ENCODE measurements at regions not wholly inside any gene's neighbourhood (a gene's known extent, or its start where the extent isn't known, plus 50 kb on each side); places are given as distances from the start of the nearest gene placed in this dataset.

DNA sequence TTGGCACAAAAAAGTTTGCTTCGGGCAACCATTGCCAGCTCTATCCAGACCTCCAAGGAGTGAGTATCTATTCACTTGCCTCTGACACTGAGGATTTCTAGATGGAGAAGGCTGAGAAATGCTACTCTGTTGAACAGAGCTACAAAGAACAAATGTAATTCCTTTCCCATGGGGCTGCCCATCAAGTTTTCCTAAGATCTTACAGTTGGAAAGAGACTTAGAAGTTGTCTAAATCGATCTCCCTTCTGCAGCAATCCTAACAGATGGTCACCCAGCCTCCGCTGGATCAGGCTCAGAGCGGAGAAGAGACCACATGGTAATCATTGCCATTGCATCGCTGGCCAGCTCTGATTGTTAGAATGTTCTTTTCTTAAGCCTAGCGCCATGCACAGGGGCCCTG is 110.1 kb upstream of the BCL2L14 start:
- Histone ChIP-seq H3K27ac (ENCODE audit: low read depth, low read length, poor library complexity, severe bottlenecking) (no peak overlapping the region), H3K4me3 (ENCODE audit: low read depth, low read length, poor library complexity, severe bottlenecking) (no peak overlapping the region), H3K9me2 (ENCODE audit: insufficient read depth, low read length) (no peaks in the 10 kb centered on the region), H4K20me1 (ENCODE audit: insufficient read depth, low read length) (no peaks in the 10 kb centered on the region), H3K79me2 (ENCODE audit: insufficient read depth, low read depth, low read length) (no peaks in the 10 kb centered on the region), H3K9me3 (ENCODE audit: low read length) (no peaks in the 10 kb centered on the region), H3K36me3 (ENCODE audit: insufficient read depth, low read length) (no peaks in the 10 kb centered on the region), H2AFZ (ENCODE audit: low read length) (no peak overlapping the region), H3K4me2 (ENCODE audit: low read length) (no peak overlapping the region), H3K4me1 (ENCODE audit: insufficient read depth, low read length, poor library complexity, severe bottlenecking) (no peaks in the 10 kb centered on the region)
- CTCF ChIA-PET (ENCODE audit: unreplicated experiment) = no interaction called here
- intact Hi-C loops (cut with micrococcal nuclease; ENCODE audit: unreplicated experiment) = no loop called here
- no peak for DNase-seq (ENCODE audit: low spot score)
- POLR2A ChIA-PET = interaction anchor here (0.7 kb wide), 1 partner anchor 208 kb away, joined by 3 read pairs; no protein-coding TSS in a partner anchor
- TF ChIP-seq, protein P1, sequence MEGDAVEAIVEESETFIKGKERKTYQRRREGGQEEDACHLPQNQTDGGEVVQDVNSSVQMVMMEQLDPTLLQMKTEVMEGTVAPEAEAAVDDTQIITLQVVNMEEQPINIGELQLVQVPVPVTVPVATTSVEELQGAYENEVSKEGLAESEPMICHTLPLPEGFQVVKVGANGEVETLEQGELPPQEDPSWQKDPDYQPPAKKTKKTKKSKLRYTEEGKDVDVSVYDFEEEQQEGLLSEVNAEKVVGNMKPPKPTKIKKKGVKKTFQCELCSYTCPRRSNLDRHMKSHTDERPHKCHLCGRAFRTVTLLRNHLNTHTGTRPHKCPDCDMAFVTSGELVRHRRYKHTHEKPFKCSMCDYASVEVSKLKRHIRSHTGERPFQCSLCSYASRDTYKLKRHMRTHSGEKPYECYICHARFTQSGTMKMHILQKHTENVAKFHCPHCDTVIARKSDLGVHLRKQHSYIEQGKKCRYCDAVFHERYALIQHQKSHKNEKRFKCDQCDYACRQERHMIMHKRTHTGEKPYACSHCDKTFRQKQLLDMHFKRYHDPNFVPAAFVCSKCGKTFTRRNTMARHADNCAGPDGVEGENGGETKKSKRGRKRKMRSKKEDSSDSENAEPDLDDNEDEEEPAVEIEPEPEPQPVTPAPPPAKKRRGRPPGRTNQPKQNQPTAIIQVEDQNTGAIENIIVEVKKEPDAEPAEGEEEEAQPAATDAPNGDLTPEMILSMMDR (conservative IDR thresholded peaks at IDR 0.05; ENCODE audit: low read length) = no peak
- TF ChIP-seq EZH2phosphoT487 (IDR thresholded peaks at IDR 0.05; ENCODE audit: borderline replicate concordance, low read depth, low read length) = no peak
- BruUV-seq (replicated peaks) = no TSS peak

DNA sequence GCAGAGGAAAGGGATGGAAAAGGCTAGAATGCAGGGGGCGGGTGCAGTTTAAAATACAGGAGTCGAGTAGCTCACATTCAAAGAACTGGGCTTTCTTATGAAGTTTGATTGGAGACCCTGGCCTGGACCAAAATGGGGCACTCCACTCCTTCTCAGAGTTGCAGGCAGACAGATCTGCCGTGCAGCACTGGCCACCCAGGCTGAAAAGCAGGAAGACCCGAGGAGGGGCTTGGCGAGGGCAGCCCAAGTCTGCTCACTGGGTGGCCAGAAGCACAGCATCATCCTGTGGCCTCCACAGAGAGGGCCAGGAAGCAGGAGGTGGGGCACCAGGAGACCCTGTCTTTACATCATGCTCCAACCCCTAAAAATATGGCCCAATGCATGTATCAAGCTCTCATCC is 109.1 kb upstream of the BCL2L14 start:
- no TSS peak for BruUV-seq (replicated peaks)
- CTCF ChIA-PET (ENCODE audit: unreplicated experiment) = no interaction called here
- Histone ChIP-seq H3K4me3 (ENCODE audit: low read depth, low read length, poor library complexity, severe bottlenecking) (no peak overlapping the region), H3K9me3 (ENCODE audit: low read length) (no peaks in the 10 kb centered on the region), H2AFZ (ENCODE audit: low read length) (no peak overlapping the region), H4K20me1 (ENCODE audit: insufficient read depth, low read length) (no peaks in the 10 kb centered on the region), H3K4me1 (ENCODE audit: insufficient read depth, low read length, poor library complexity, severe bottlenecking) (no peaks in the 10 kb centered on the region), H3K27ac (ENCODE audit: low read depth, low read length, poor library complexity, severe bottlenecking) (no peak overlapping the region), H3K4me2 (ENCODE audit: low read length) (no peak overlapping the region), H3K79me2 (ENCODE audit: insufficient read depth, low read depth, low read length) (no peaks in the 10 kb centered on the region), H3K36me3 (ENCODE audit: insufficient read depth, low read length) (no peaks in the 10 kb centered on the region), H3K9me2 (ENCODE audit: insufficient read depth, low read length) (no peaks in the 10 kb centered on the region)
- TF ChIP-seq EZH2phosphoT487 (IDR thresholded peaks at IDR 0.05; ENCODE audit: borderline replicate concordance, low read depth, low read length) = no peak
- TF ChIP-seq, protein P1 (conservative IDR thresholded peaks at IDR 0.05; ENCODE audit: low read length) = no peak
- POLR2A ChIA-PET = interaction anchor here (1.2 kb wide), 1 partner anchor 65 kb away, joined by 3 read pairs; no protein-coding TSS in a partner anchor
- DNase-seq (ENCODE audit: low spot score) = no peak
- intact Hi-C loops (cut with micrococcal nuclease; ENCODE audit: unreplicated experiment) = no loop called here

DNA sequence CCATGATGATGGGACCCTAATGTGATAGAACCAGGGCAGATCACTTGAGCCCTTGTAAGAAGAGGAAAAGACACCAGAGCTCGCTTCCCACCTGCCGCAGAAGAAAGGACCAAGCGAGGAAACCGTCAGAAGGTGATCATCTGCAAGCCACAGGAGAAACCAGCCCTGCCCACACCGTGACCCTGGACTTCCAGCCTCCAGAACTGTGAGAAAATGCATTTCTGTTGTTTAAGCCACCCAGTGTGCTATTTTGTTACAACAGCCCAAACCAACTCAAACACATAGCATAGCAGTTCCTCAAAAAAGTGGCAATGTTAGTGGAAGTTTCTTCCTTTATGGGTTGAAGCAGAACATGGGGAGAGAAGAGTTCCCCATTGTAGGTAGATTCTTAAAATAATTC is 107.9 kb upstream of the BCL2L14 start:
- H4K20me1 ChIP-seq (ENCODE audit: insufficient read depth, low read length) = no peaks in the 10 kb centered on the region
- H3K79me2 ChIP-seq (ENCODE audit: insufficient read depth, low read depth, low read length) = no peaks in the 10 kb centered on the region
- no peaks in the 10 kb centered on the region for H3K9me3 ChIP-seq (ENCODE audit: low read length)
- ChIA-PET CTCF (ENCODE audit: unreplicated experiment) (no interaction called here), POLR2A (interaction anchor here (1.4 kb wide), 1 partner anchor 13 kb away, joined by 5 read pairs; no protein-coding TSS in a partner anchor)
- no peak overlapping the region for H3K4me2 ChIP-seq (ENCODE audit: low read length)
- H3K9me2 ChIP-seq (ENCODE audit: insufficient read depth, low read length) = no peaks in the 10 kb centered on the region
- no peaks in the 10 kb centered on the region for H3K4me1 ChIP-seq (ENCODE audit: insufficient read depth, low read length, poor library complexity, severe bottlenecking)
- peak; percentile 22 for DNase-seq (ENCODE audit: low spot score)
- TF ChIP-seq, protein P1 (conservative IDR thresholded peaks at IDR 0.05; ENCODE audit: low read length) = 0 out of 2 replicates have a peak, but pooled peaks have one; percentile 14
- TF ChIP-seq EZH2phosphoT487 (IDR thresholded peaks at IDR 0.05; ENCODE audit: borderline replicate concordance, low read depth, low read length) = no peak
- H2AFZ ChIP-seq (ENCODE audit: low read length) = no peak overlapping the region; the same call in 1 of the 2 replicates
- H3K4me3 ChIP-seq (ENCODE audit: low read depth, low read length, poor library complexity, severe bottlenecking) = no peak overlapping the region
- no TSS peak for BruUV-seq (replicated peaks)
- intact Hi-C loops (cut with micrococcal nuclease; ENCODE audit: unreplicated experiment) = no loop called here
- no peak overlapping the region for H3K27ac ChIP-seq (ENCODE audit: low read depth, low read length, poor library complexity, severe bottlenecking)
- no peaks in the 10 kb centered on the region for H3K36me3 ChIP-seq (ENCODE audit: insufficient read depth, low read length)
